CD14-positive monocyte (primary cell): ENCODE measurements at regions not wholly inside any gene's neighbourhood (a gene's known extent, or its start where the extent isn't known, plus 50 kb on each side); places are given as distances from the start of the nearest gene placed in this dataset.

Source experiments
- DNase-seq, 3 donors: peaks; one replicate each; pipeline ENCODE4 v3.0.0-alpha.2; 2011 to 2022
- H2AFZ ChIP-seq: 2 replicates; pipeline ENCODE4 v1.6.0; 2012; ENCODE audit warnings: mild to moderate bottlenecking, low read depth, low read length, inconsistent platforms; ENCODE audit not compliant: insufficient read depth, poor library complexity, severe bottlenecking
- H3K27ac ChIP-seq, 2 donors: 1 replicate in 1 of 2; 2 replicates in 1 of 2; pipeline ENCODE4 v1.5.1; 2012 to 2013; ENCODE audit warnings: low read length in 2 of 2, control low read depth in 1 of 2, inconsistent platforms in 1 of 2, low read depth in 1 of 2, mild to moderate bottlenecking in 1 of 2
- H3K27me3 ChIP-seq, 2 donors: one replicate each; pipeline versions ENCODE4 v1.6.0 to v1.6.1; 2011 to 2013; ENCODE audit warnings: low read length in 2 of 2; ENCODE audit not compliant: control insufficient read depth in 2 of 2, insufficient read depth in 2 of 2
- H3K36me3 ChIP-seq, 2 donors: replicated peaks in 1 of 2; 1 replicate in 1 of 2; 2 replicates in 1 of 2; pipeline versions ENCODE4 v1.5.1 to v1.6.1; 2012 to 2013; ENCODE audit warnings: low read length in 2 of 2, control low read depth in 1 of 2, inconsistent platforms in 1 of 2, mild to moderate bottlenecking in 1 of 2; ENCODE audit not compliant: insufficient read depth in 2 of 2, control insufficient read depth in 1 of 2
- H3K4me1 ChIP-seq, 2 donors: 1 replicate in 1 of 2; 2 replicates in 1 of 2; pipeline versions ENCODE4 v1.5.1 to v1.6.1; 2012 to 2013; ENCODE audit warnings: low read length in 2 of 2, control low read depth in 1 of 2, inconsistent platforms in 1 of 2, mild to moderate bottlenecking in 1 of 2, moderate library complexity in 1 of 2; ENCODE audit not compliant: insufficient read depth in 2 of 2, control insufficient read depth in 1 of 2
- H3K4me2 ChIP-seq: replicated peaks from 2 replicates; pipeline ENCODE3; 2012; ENCODE audit warnings: low read length, moderate library complexity, mild to moderate bottlenecking; ENCODE audit not compliant: poor library complexity, severe bottlenecking; ENCODE audit errors: extremely low read depth
- H3K4me3 ChIP-seq, 3 experiments: fragments of 200-600 bp in 1 of 3; sonication (generic) in 1 of 3; replicated peaks in 1 of 3; 1 replicate in 2 of 3; 2 replicates in 1 of 3; pipeline ENCODE4 v1.5.1; 2011 to 2013; ENCODE audit warnings: low read length in 3 of 3, mild to moderate bottlenecking in 3 of 3, control low read depth in 2 of 3, low read depth in 2 of 3, inconsistent platforms in 1 of 3, moderate library complexity in 1 of 3
- H3K79me2 ChIP-seq: 2 replicates; pipeline ENCODE4 v1.6.0; 2012; ENCODE audit warnings: mild to moderate bottlenecking, control low read depth, inconsistent platforms, low read length, moderate library complexity; ENCODE audit not compliant: insufficient read depth
- H3K9ac ChIP-seq: 2 replicates; pipeline ENCODE4 v1.6.0; 2017; ENCODE audit warnings: low read length, mild to moderate bottlenecking; ENCODE audit not compliant: insufficient read depth, poor library complexity, severe bottlenecking
- H3K9me3 ChIP-seq, 2 donors: replicated peaks in 1 of 2; 1 replicate in 1 of 2; 2 replicates in 1 of 2; pipeline versions ENCODE4 v1.5.1 to v1.6.1; 2012 to 2013; ENCODE audit warnings: low read length in 2 of 2, control low read depth in 1 of 2; ENCODE audit not compliant: control insufficient read depth in 1 of 2, insufficient read depth in 1 of 2
- H4K20me1 ChIP-seq: 2 replicates; pipeline ENCODE4 v1.6.0; 2012; ENCODE audit warnings: mild to moderate bottlenecking, low read length, control low read depth, moderate library complexity; ENCODE audit not compliant: insufficient read depth
- H3K27ac Mint-ChIP-seq, 7 donors: one replicate each; pipeline ENCODE4 v1.8.0; 2020; ENCODE audit warnings: mild to moderate bottlenecking in 7 of 7, mixed read lengths in 7 of 7, moderate library complexity in 6 of 7, inconsistent platforms in 2 of 7
- H3K27me3 Mint-ChIP-seq, 3 donors: one replicate each; pipeline ENCODE4 v1.8.0; 2021 to 2022; ENCODE audit warnings: low read depth in 3 of 3, mild to moderate bottlenecking in 3 of 3, mixed read lengths in 3 of 3, moderate library complexity in 3 of 3, inconsistent platforms in 1 of 3
- H3K36me3 Mint-ChIP-seq, 2 donors: one replicate each; pipeline ENCODE4 v1.8.0; 2020; ENCODE audit warnings: mixed read lengths in 2 of 2, inconsistent platforms in 1 of 2, mild to moderate bottlenecking in 1 of 2
- H3K4me1 Mint-ChIP-seq: one replicate; pipeline ENCODE4 v1.8.0; 2020; ENCODE audit warnings: mild to moderate bottlenecking, mixed read lengths
- H3K4me3 Mint-ChIP-seq, 2 donors: one replicate each; pipeline ENCODE4 v1.8.0; 2020; ENCODE audit warnings: mild to moderate bottlenecking in 2 of 2, mixed read lengths in 2 of 2, moderate library complexity in 1 of 2
- H3K9me3 Mint-ChIP-seq, 7 donors: one replicate each; pipeline ENCODE4 v1.8.0; 2020 to 2022; ENCODE audit warnings: mixed read lengths in 7 of 7, mild to moderate bottlenecking in 6 of 7, moderate library complexity in 6 of 7, inconsistent platforms in 2 of 7
- WGBS: methylation state at CpG from one replicate; pipeline ENCODE4 v1.1.5; 2013; ENCODE audit warnings: missing lambda C conversion rate; ENCODE audit not compliant: insufficient coverage; 5-methylcytosine and 5-hydroxymethylcytosine counted together
- intact Hi-C, 2 donors: fragments of 100-400 bp; cut with micrococcal nuclease; formaldehyde crosslinking; loops; one replicate each; pipeline versions ENCODE4 v1.15.0 to v1.15.1; 2023
- TF ChIP-seq, protein P1 (sequence below): fragments of 200-600 bp; IDR thresholded peaks from one replicate; pipeline ENCODE4 v1.8.0; 2022; ENCODE audit warnings: antibody characterized with exemption, mild to moderate bottlenecking

DNA sequence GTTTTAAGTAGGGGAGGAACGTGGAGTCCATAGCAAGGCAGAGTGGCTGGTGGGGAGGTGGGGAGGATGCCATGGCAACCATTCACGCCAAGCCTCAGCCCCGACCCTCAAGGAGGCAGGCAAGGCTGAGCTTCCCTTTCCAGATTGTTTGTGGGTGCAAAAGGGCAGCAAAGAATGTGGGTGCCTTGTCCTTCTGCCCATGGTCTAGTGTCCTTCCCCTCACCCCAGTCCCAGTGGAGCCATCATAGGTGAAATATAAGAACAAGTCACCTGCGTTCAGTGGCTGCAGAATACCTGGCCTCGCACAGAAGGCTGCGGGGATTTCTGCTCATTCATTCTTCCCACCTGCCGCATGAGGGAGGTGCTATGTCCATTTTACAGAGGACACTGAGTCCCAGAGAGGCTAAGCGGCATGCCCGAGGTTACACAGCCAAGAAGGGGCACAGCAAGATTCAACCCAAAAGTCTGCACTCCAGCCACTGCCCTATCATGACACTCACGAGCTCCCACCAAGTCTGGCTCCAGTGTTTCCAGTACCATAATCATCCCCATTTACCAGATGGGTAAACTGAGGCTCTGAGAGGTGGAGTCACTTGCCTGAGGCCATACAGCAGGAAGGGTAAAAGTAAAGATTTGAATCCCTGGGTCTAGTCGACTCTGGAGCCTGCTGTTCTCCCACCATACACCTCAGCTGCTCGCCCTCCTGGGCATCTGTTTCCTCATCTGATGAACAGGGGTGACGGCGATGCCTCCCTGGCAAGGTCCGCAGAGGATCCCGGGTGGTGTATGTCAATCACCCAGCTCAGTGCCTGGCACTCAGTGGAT lies 100.8 kb downstream of the CEBPB start:
- H3K4me1 Mint-ChIP-seq: peaks cover 53% of the 10 kb centered on the region
- no peaks in the 10 kb centered on the region for H3K9me3 ChIP-seq
- no peaks in the 10 kb centered on the region for H3K9me3 Mint-ChIP-seq
- no peaks in the 10 kb centered on the region for H3K79me2 ChIP-seq
- no peak overlapping the region for H3K4me3 ChIP-seq
- no peaks in the 10 kb centered on the region for H3K36me3 ChIP-seq
- H3K27me3 Mint-ChIP-seq: peaks cover 0 to 8% (median 8%) of the 10 kb centered on the region in 3 donors
- H3K27me3 ChIP-seq: no peaks in the 10 kb centered on the region
- no peak overlapping the region for H2AFZ ChIP-seq
- no peak overlapping the region for H3K4me2 ChIP-seq
- no peak overlapping the region for H3K9ac ChIP-seq
- H3K36me3 Mint-ChIP-seq: peaks cover 0 to 9% of the 10 kb centered on the region in 2 donors
- peak overlapping the region; percentile 79 to 93 (median 88) for H3K27ac Mint-ChIP-seq
- no peak for DNase-seq
- WGBS: 87% methylated on average over 13 of the region's 16 CpGs
- intact Hi-C loops: no loop called here
- H4K20me1 ChIP-seq: no peaks in the 10 kb centered on the region
- H3K27ac ChIP-seq: peak overlapping the region; percentile 53 to 66
- H3K4me1 ChIP-seq: peaks cover 25 to 28% of the 10 kb centered on the region in 2 donors
- TF ChIP-seq, protein P1, sequence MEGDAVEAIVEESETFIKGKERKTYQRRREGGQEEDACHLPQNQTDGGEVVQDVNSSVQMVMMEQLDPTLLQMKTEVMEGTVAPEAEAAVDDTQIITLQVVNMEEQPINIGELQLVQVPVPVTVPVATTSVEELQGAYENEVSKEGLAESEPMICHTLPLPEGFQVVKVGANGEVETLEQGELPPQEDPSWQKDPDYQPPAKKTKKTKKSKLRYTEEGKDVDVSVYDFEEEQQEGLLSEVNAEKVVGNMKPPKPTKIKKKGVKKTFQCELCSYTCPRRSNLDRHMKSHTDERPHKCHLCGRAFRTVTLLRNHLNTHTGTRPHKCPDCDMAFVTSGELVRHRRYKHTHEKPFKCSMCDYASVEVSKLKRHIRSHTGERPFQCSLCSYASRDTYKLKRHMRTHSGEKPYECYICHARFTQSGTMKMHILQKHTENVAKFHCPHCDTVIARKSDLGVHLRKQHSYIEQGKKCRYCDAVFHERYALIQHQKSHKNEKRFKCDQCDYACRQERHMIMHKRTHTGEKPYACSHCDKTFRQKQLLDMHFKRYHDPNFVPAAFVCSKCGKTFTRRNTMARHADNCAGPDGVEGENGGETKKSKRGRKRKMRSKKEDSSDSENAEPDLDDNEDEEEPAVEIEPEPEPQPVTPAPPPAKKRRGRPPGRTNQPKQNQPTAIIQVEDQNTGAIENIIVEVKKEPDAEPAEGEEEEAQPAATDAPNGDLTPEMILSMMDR: no peak
- peak overlapping the region in 1 of 2 donors; percentile 43 for H3K4me3 Mint-ChIP-seq

DNA sequence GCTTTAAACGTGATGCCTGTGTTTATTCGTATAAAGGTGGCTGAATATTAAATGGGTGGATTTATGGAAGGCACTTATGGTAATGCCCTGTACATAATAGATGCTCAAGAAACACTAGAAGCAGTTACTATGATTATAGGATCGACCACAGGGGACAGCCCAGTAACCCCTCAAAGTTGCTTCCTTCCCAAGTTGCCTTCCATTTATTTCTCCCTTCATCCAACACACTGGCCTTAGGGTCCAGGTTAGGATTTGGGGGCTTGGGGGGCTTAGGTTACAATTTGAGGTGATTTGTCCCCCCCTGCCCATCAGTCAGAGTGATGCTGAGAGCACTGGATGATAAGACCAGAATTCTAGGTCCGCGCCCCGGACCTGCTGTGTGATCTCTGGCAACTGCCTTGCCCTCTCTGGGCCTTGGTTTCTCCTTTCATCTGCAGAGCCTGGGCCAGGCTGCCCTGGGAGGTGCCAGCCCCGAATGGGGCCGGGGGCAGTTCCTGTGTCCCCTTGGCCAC lies 101.5 kb downstream of the CEBPB start:
- Mint-ChIP-seq H3K27me3 (peaks cover 0 to 8% (median 6%) of the 10 kb centered on the region in 3 donors), H3K27ac (peak overlapping the region; percentile 79 to 93 (median 88)), H3K4me1 (peaks cover 56% of the 10 kb centered on the region), H3K9me3 (no peaks in the 10 kb centered on the region), H3K36me3 (peaks cover 0 to 9% of the 10 kb centered on the region in 2 donors), H3K4me3 (peak overlapping the region; percentile 39 to 67)
- Histone ChIP-seq H3K36me3 (no peaks in the 10 kb centered on the region), H3K9me3 (no peaks in the 10 kb centered on the region), H4K20me1 (no peaks in the 10 kb centered on the region), H3K79me2 (no peaks in the 10 kb centered on the region), H3K9ac (peak overlapping the region; percentile 47), H3K27me3 (no peaks in the 10 kb centered on the region), H3K4me3 (peak overlapping the region in 1 of 3 experiments; percentile 24), H3K4me2 (peak overlapping the region; percentile 54), H3K27ac (peak overlapping the region; percentile 53 to 66), H3K4me1 (peaks cover 31 to 34% of the 10 kb centered on the region in 2 donors), H2AFZ (peak overlapping the region; percentile 31)
- intact Hi-C loops: no loop called here
- DNase-seq: no peak
- TF ChIP-seq, protein P1: no peak
- WGBS: 55% methylated on average over 5 of the region's 8 CpGs
